ENCODE measurements at regions not wholly inside any gene's neighbourhood (a gene's known extent, or its start where the extent isn't known, plus 50 kb on each side); places are given as distances from the start of the nearest gene placed in this dataset.

GRCh38 chr9:7289773-7290172 lies 509.8 kb downstream of the DMAC1 start:
- TF ChIP-seq, protein P1, sequence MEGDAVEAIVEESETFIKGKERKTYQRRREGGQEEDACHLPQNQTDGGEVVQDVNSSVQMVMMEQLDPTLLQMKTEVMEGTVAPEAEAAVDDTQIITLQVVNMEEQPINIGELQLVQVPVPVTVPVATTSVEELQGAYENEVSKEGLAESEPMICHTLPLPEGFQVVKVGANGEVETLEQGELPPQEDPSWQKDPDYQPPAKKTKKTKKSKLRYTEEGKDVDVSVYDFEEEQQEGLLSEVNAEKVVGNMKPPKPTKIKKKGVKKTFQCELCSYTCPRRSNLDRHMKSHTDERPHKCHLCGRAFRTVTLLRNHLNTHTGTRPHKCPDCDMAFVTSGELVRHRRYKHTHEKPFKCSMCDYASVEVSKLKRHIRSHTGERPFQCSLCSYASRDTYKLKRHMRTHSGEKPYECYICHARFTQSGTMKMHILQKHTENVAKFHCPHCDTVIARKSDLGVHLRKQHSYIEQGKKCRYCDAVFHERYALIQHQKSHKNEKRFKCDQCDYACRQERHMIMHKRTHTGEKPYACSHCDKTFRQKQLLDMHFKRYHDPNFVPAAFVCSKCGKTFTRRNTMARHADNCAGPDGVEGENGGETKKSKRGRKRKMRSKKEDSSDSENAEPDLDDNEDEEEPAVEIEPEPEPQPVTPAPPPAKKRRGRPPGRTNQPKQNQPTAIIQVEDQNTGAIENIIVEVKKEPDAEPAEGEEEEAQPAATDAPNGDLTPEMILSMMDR (IDR thresholded peaks at IDR 0.05; ENCODE audit: extremely low read depth, insufficient read depth, missing control alignments) = no peak
- DNase-seq (ENCODE audit: low spot score) = no peak
- in situ Hi-C loops (cut with MboI; ENCODE audit: low pct_unique_long_range_greater_than_20kb, low sequenced_read_pairs, unreplicated experiment) = no loop called here

- no peak for DNase-seq (ENCODE audit: low spot score)
- in situ Hi-C loops (cut with MboI; ENCODE audit: low pct_unique_long_range_greater_than_20kb, low sequenced_read_pairs, unreplicated experiment) = no loop called here
- TF ChIP-seq, protein P1 (IDR thresholded peaks at IDR 0.05; ENCODE audit: extremely low read depth, insufficient read depth, missing control alignments) = no peak
Observed at GRCh38 chr9:7287986-7288385, 511.6 kb downstream of the DMAC1 start.

DNA sequence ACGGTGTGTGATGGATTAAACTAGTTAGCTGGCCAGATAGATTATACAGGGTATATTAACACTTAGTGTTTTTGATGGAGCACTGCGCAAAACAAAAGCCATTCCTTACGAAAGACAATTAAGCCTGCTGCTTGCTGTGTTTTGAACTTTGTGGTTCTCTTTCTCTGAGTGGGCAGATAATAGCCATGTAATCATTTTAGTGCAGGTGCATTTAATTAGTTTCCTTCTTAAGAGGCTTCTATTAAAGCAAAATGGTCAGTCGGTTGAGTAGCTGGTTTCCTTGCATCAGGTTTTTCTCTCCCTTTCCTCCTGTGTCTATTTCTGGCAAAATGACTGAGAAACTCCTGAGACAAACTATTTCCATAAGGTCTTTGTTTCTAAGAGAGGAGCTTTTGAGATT lies 512.5 kb downstream of the DMAC1 start:
- TF ChIP-seq, protein P1 (IDR thresholded peaks at IDR 0.05; ENCODE audit: extremely low read depth, insufficient read depth, missing control alignments) = no peak
- no peak for DNase-seq (ENCODE audit: low spot score)
- in situ Hi-C loops (cut with MboI; ENCODE audit: low pct_unique_long_range_greater_than_20kb, low sequenced_read_pairs, unreplicated experiment) = no loop called here

DNA sequence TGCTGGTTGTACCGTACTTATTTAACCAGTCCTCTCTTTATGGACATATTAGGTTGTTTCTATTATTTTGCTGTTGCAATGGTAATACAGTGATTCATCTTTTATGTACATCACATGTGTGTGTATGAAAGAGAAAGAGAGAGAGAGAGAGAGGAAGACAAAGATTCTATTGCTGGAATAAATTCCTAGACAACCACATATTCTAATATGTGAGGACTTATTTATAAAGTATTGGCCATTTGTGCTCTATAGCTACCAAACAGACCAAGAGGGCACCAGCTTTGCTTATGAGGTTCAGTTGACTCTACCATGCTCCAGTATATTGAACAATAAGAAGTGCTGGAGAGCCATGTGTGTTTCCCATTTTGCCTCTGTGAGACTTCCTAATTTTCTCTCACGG lies 513.5 kb downstream of the DMAC1 start:
- no peak for DNase-seq (ENCODE audit: low spot score)
- in situ Hi-C loops (cut with MboI; ENCODE audit: low pct_unique_long_range_greater_than_20kb, low sequenced_read_pairs, unreplicated experiment) = no loop called here
- TF ChIP-seq, protein P1 (IDR thresholded peaks at IDR 0.05; ENCODE audit: extremely low read depth, insufficient read depth, missing control alignments) = no peak

- in situ Hi-C loops (cut with MboI; ENCODE audit: low pct_unique_long_range_greater_than_20kb, low sequenced_read_pairs, unreplicated experiment) = no loop called here
- TF ChIP-seq, protein P1 (IDR thresholded peaks at IDR 0.05; ENCODE audit: extremely low read depth, insufficient read depth, missing control alignments) = no peak
- no peak for DNase-seq (ENCODE audit: low spot score)
Observed at GRCh38 chr9:7285199-7285598, 514.4 kb downstream of the DMAC1 start.

GRCh38 chr9:7284517-7284916 lies 515.1 kb downstream of the DMAC1 start:
- TF ChIP-seq, protein P1 (IDR thresholded peaks at IDR 0.05; ENCODE audit: extremely low read depth, insufficient read depth, missing control alignments) = no peak
- in situ Hi-C loops (cut with MboI; ENCODE audit: low pct_unique_long_range_greater_than_20kb, low sequenced_read_pairs, unreplicated experiment) = no loop called here
- no peak for DNase-seq (ENCODE audit: low spot score)

DNA sequence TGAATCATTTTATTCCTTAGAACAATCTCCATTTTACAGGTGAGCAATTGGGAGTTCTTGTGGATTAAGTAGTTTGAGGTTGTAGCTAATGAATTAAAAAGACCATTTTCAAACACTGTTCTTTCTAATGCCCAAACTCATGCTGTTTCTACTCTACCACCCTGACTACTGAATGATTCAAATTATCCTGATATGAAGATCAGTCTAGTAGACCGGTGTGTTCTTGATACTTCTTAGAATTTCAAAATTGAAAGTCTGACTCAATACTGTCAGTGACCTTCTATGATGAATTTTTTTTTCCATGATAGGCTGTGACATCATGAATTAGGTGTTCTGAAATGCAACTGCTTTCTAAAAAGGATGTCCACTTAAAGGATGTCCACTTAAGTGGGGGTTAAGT lies 515.5 kb downstream of the DMAC1 start:
- in situ Hi-C loops (cut with MboI; ENCODE audit: low pct_unique_long_range_greater_than_20kb, low sequenced_read_pairs, unreplicated experiment) = no loop called here
- TF ChIP-seq, protein P1 (IDR thresholded peaks at IDR 0.05; ENCODE audit: extremely low read depth, insufficient read depth, missing control alignments) = no peak

More for the DNA sequence above, 515.5 kb downstream of the DMAC1 start:
- DNase-seq (ENCODE audit: low spot score) = no peak
